Prostate gland (tissue), 2 donors: ENCODE measurements at regions not wholly inside any gene's neighbourhood (a gene's known extent, or its start where the extent isn't known, plus 50 kb on each side); places are given as distances from the start of the nearest gene placed in this dataset.

Source experiments
- DNase-seq: peaks from one replicate; pipeline ENCODE4 v3.0.0-alpha.2; 2019; ENCODE audit warnings: low spot score
- H3K27ac ChIP-seq, 2 donors: fragments of 200-600 bp; sonication (generic); 2 replicates each; pipeline ENCODE4 v1.5.1; 2017 to 2019
- H3K27me3 ChIP-seq: fragments of 200-600 bp; sonication (generic); replicated peaks from 2 replicates; pipeline ENCODE4 v1.5.1; 2019; ENCODE audit not compliant: insufficient read depth
- H3K36me3 ChIP-seq, 2 donors: fragments of 200-600 bp; sonication (generic); 1 replicate in 1 of 2; 2 replicates in 1 of 2; pipeline versions ENCODE4 v1.5.1 to v1.8.1; 2017 to 2019
- H3K4me1 ChIP-seq: fragments of 200-600 bp; sonication (generic); replicated peaks from 2 replicates; pipeline ENCODE4 v1.5.1; 2019
- H3K4me3 ChIP-seq, 2 donors: fragments of 200-600 bp; sonication (generic); 2 replicates each; pipeline ENCODE4 v1.5.1; 2017 to 2019
- H3K9me3 ChIP-seq: fragments of 200-600 bp; sonication (generic); 2 replicates; pipeline ENCODE4 v1.5.1; 2017
- CTCF ChIP-seq, 4 experiments: fragments of 200-600 bp in 2 of 4; fragments of 450-650 bp in 2 of 4; sonication (generic) in 2 of 4; IDR thresholded peaks; 1 replicate in 3 of 4; 2 replicates in 1 of 4; pipeline ENCODE4 v1.5.1; 2016 to 2019; ENCODE audit warnings: antibody characterized with exemption in 4 of 4, mild to moderate bottlenecking in 2 of 4, moderate library complexity in 2 of 4
- POLR2A ChIP-seq: fragments of 450-650 bp; IDR thresholded peaks from one replicate; pipeline ENCODE4 v1.6.1; 2016; ENCODE audit warnings: antibody characterized with exemption, mild to moderate bottlenecking
- POLR2AphosphoS5 ChIP-seq: sonication (generic); formaldehyde crosslinking; IDR thresholded peaks from one replicate; pipeline ENCODE4 v1.6.1; 2017; ENCODE audit warnings: antibody characterized with exemption
- WGBS: methylation state at CpG from one replicate; pipeline ENCODE4 v1.1.5; 2018; 5-methylcytosine and 5-hydroxymethylcytosine counted together
- intact Hi-C: fragments of 100-400 bp; cut with DNase I; formaldehyde crosslinking; loops from one replicate; pipeline ENCODE4 v1.14.2; 2022

GRCh38 chr3:64422192-64422591 lies 196.9 kb upstream of the PRICKLE2 start:
- DNase-seq, result no peak
- no peaks in the 10 kb centered on the region for H3K27me3 ChIP-seq
- H3K9me3 ChIP-seq, result no peaks in the 10 kb centered on the region
- no peak overlapping the region for H3K4me3 ChIP-seq
- H3K27ac ChIP-seq, result no peak overlapping the region
- TF ChIP-seq POLR2AphosphoS5 (no peak), POLR2A (no peak), CTCF (IDR thresholded peaks at IDR 0.05) (no peak)
- WGBS, result 67% methylated on average over 7 of the region's 7 CpGs
- H3K4me1 ChIP-seq, result no peaks in the 10 kb centered on the region
- intact Hi-C loops, result no loop called here
- H3K36me3 ChIP-seq, result no peaks in the 10 kb centered on the region

- TF ChIP-seq CTCF (IDR thresholded peaks at IDR 0.05) (no peak), POLR2A (no peak), POLR2AphosphoS5 (no peak)
- 62% methylated on average over 4 of the region's 4 CpGs for WGBS
- H3K9me3 ChIP-seq, result no peaks in the 10 kb centered on the region
- no peaks in the 10 kb centered on the region for H3K27me3 ChIP-seq
- no peak overlapping the region for H3K4me3 ChIP-seq
- no peak for DNase-seq
- no peak overlapping the region for H3K27ac ChIP-seq
- no peaks in the 10 kb centered on the region for H3K4me1 ChIP-seq
- intact Hi-C loops, result no loop called here
- no peaks in the 10 kb centered on the region for H3K36me3 ChIP-seq
These were observed 192.6 kb upstream of the PRICKLE2 start for GRCh38 chr3:64417816-64418215.

- Histone ChIP-seq H3K9me3 (no peaks in the 10 kb centered on the region), H3K27ac (no peak overlapping the region), H3K27me3 (no peaks in the 10 kb centered on the region), H3K36me3 (no peaks in the 10 kb centered on the region), H3K4me3 (no peak overlapping the region), H3K4me1 (no peaks in the 10 kb centered on the region)
- no peak for DNase-seq
- TF ChIP-seq POLR2A (no peak), POLR2AphosphoS5 (no peak), CTCF (IDR thresholded peaks at IDR 0.05) (no peak)
- 93% methylated on average over 7 of the region's 7 CpGs for WGBS
- intact Hi-C loops, result no loop called here
These were observed 188.8 kb upstream of the PRICKLE2 start for GRCh38 chr3:64414043-64414442.

- H3K4me1 ChIP-seq, result no peaks in the 10 kb centered on the region
- no peak for DNase-seq
- H3K36me3 ChIP-seq, result no peaks in the 10 kb centered on the region
- H3K4me3 ChIP-seq, result no peak overlapping the region
- intact Hi-C loops, result no loop called here
- 57% methylated on average over 4 of the region's 4 CpGs for WGBS
- H3K27me3 ChIP-seq, result no peaks in the 10 kb centered on the region
- no peaks in the 10 kb centered on the region for H3K9me3 ChIP-seq
- H3K27ac ChIP-seq, result no peak overlapping the region
- TF ChIP-seq POLR2A (no peak), POLR2AphosphoS5 (no peak), CTCF (IDR thresholded peaks at IDR 0.05) (no peak)
These were observed 185.8 kb upstream of the PRICKLE2 start for GRCh38 chr3:64411101-64411500.

GRCh38 chr3:64410226-64410625 lies 185.0 kb upstream of the PRICKLE2 start:
- Histone ChIP-seq H3K27ac (no peak overlapping the region), H3K4me1 (no peaks in the 10 kb centered on the region), H3K4me3 (no peak overlapping the region), H3K9me3 (no peaks in the 10 kb centered on the region), H3K27me3 (no peaks in the 10 kb centered on the region), H3K36me3 (no peaks in the 10 kb centered on the region)
- DNase-seq, result no peak
- 87% methylated on average over 6 of the region's 6 CpGs for WGBS
- TF ChIP-seq CTCF (IDR thresholded peaks at IDR 0.05) (no peak), POLR2AphosphoS5 (no peak), POLR2A (no peak)
- intact Hi-C loops, result no loop called here
